ENCODE measurements at regions not wholly inside any gene's neighbourhood (a gene's known extent, or its start where the extent isn't known, plus 50 kb on each side); places are given as distances from the start of the nearest gene placed in this dataset.

DNA sequence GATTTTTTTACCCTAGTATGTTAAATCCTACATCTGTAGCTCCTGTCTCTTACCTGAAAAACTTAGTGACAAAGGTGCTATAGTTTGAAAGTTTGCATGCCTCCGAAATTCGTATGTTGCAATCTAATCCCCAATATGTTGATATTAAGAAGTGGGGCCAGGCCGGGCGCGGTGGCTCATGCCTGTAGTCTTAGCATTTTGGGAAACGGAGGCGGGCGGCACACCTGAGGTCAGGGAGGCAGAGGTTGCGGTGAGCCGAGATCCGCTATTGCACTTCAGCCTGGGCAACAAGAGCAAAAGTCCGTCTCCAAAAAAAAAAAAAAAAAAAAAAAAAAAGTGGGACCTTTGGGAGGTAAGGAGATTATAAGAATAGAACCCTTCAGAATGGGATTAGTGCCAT lies 471.3 kb upstream of the TECRL start:
- TF ChIP-seq RAD21 (IDR thresholded peaks at IDR 0.05; ENCODE audit: low read length) (no peak), POLR2A (IDR thresholded peaks at IDR 0.05; ENCODE audit: low read depth, low read length) (no peak), MAFK (IDR thresholded peaks at IDR 0.05; ENCODE audit: low read depth, low read length) (no peak), BHLHE40 (IDR thresholded peaks at IDR 0.05; ENCODE audit: low read depth, low read length) (no peak), NFE2L2 (IDR thresholded peaks at IDR 0.05; ENCODE audit: low read depth, low read length) (no peak)
- TF ChIP-seq, protein P1, sequence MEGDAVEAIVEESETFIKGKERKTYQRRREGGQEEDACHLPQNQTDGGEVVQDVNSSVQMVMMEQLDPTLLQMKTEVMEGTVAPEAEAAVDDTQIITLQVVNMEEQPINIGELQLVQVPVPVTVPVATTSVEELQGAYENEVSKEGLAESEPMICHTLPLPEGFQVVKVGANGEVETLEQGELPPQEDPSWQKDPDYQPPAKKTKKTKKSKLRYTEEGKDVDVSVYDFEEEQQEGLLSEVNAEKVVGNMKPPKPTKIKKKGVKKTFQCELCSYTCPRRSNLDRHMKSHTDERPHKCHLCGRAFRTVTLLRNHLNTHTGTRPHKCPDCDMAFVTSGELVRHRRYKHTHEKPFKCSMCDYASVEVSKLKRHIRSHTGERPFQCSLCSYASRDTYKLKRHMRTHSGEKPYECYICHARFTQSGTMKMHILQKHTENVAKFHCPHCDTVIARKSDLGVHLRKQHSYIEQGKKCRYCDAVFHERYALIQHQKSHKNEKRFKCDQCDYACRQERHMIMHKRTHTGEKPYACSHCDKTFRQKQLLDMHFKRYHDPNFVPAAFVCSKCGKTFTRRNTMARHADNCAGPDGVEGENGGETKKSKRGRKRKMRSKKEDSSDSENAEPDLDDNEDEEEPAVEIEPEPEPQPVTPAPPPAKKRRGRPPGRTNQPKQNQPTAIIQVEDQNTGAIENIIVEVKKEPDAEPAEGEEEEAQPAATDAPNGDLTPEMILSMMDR (conservative IDR thresholded peaks at IDR 0.05; ENCODE audit: low read depth, low read length): no peak

Measured in IMR-90 (cell line).